Liver (tissue), 8 donors: ENCODE measurements at regions not wholly inside any gene's neighbourhood (a gene's known extent, or its start where the extent isn't known, plus 50 kb on each side); places are given as distances from the start of the nearest gene placed in this dataset.

Experiments used
- DNase-seq: peaks from one replicate; pipeline ENCODE4 v3.0.0-alpha.2; 2017; ENCODE audit warnings: low spot score
- H3K27ac ChIP-seq, 2 donors: one replicate each; pipeline ENCODE4 v1.7.0; 2013; ENCODE audit warnings: inconsistent platforms in 2 of 2, low read length in 2 of 2, control low read depth in 1 of 2, low read depth in 1 of 2, mild to moderate bottlenecking in 1 of 2
- H3K27me3 ChIP-seq, 4 donors: one replicate each; pipeline versions ENCODE4 v1.6.1 to v1.7.0; 2013; ENCODE audit warnings: low read length in 3 of 4, inconsistent platforms in 1 of 4, mild to moderate bottlenecking in 1 of 4, moderate library complexity in 1 of 4; ENCODE audit not compliant: control insufficient read depth in 4 of 4, insufficient read depth in 4 of 4
- H3K36me3 ChIP-seq, 4 donors: one replicate each; pipeline versions ENCODE4 v1.6.1 to v1.7.0; 2013; ENCODE audit warnings: low read length in 3 of 4, mild to moderate bottlenecking in 3 of 4, low read depth in 1 of 4, moderate library complexity in 1 of 4; ENCODE audit not compliant: control insufficient read depth in 4 of 4, insufficient read depth in 3 of 4
- H3K4me1 ChIP-seq, 4 donors: one replicate each; pipeline versions ENCODE4 v1.6.1 to v1.7.0; 2013; ENCODE audit warnings: low read length in 3 of 4, mild to moderate bottlenecking in 3 of 4, moderate library complexity in 1 of 4; ENCODE audit not compliant: control insufficient read depth in 4 of 4, insufficient read depth in 4 of 4
- H3K4me3 ChIP-seq, 3 donors: one replicate each; pipeline versions ENCODE4 v1.6.1 to v1.7.0; 2013; ENCODE audit warnings: low read length in 3 of 3, control low read depth in 1 of 3, low read depth in 1 of 3, mild to moderate bottlenecking in 1 of 3
- H3K9ac ChIP-seq, 2 donors: one replicate each; pipeline ENCODE4 v1.7.0; 2013; ENCODE audit warnings: low read length in 2 of 2, mild to moderate bottlenecking in 2 of 2, moderate library complexity in 2 of 2, control low read depth in 1 of 2, low read depth in 1 of 2
- H3K9me3 ChIP-seq, 4 donors: one replicate each; pipeline versions ENCODE4 v1.6.1 to v1.7.0; 2013; ENCODE audit warnings: low read length in 3 of 4; ENCODE audit not compliant: control insufficient read depth in 4 of 4
- ATF3 ChIP-seq: IDR thresholded peaks from 2 replicates; pipeline ENCODE4 v1.6.1; 2016; ENCODE audit warnings: antibody characterized with exemption
- CTCF ChIP-seq: fragments of 150-350 bp; IDR thresholded peaks from 2 replicates; pipeline ENCODE4 v1.5.1; 2017; ENCODE audit warnings: improper control_type of control experiment, low read depth, low read length; ENCODE audit not compliant: missing input control
- EGR1 ChIP-seq, 2 donors: IDR thresholded peaks; 2 replicates each; pipeline ENCODE4 v1.6.1; 2016 to 2018; ENCODE audit warnings: antibody characterized with exemption in 2 of 2, low read depth in 2 of 2
- FOXA1 ChIP-seq: IDR thresholded peaks from 2 replicates; pipeline ENCODE4 v1.6.1; 2016; ENCODE audit warnings: antibody characterized with exemption
- FOXA2 ChIP-seq: IDR thresholded peaks from 2 replicates; pipeline ENCODE4 v1.6.1; 2016; ENCODE audit warnings: antibody characterized with exemption
- GABPA ChIP-seq, 2 donors: IDR thresholded peaks in 1 of 2; conservative IDR thresholded peaks in 1 of 2; 2 replicates each; pipeline ENCODE4 v1.6.1; 2016; ENCODE audit warnings: antibody characterized with exemption in 2 of 2, mild to moderate bottlenecking in 1 of 2, moderate library complexity in 1 of 2
- HNF4A ChIP-seq, 2 donors: conservative IDR thresholded peaks; 2 replicates each; pipeline ENCODE4 v1.6.1; 2016; ENCODE audit warnings: antibody characterized with exemption in 2 of 2, mild to moderate bottlenecking in 2 of 2
- HNF4G ChIP-seq: IDR thresholded peaks from 2 replicates; pipeline ENCODE4 v1.6.1; 2016; ENCODE audit warnings: antibody characterized with exemption
- MAX ChIP-seq: IDR thresholded peaks from 2 replicates; pipeline ENCODE4 v1.6.1; 2016; ENCODE audit warnings: antibody characterized with exemption
- NR2F2 ChIP-seq: IDR thresholded peaks from 2 replicates; pipeline ENCODE4 v1.6.1; 2016; ENCODE audit warnings: antibody characterized with exemption
- RAD21 ChIP-seq, 2 donors: IDR thresholded peaks; 2 replicates each; pipeline ENCODE4 v1.6.1; 2016; ENCODE audit warnings: antibody characterized with exemption in 2 of 2, mild to moderate bottlenecking in 2 of 2
- REST ChIP-seq: IDR thresholded peaks from 2 replicates; pipeline ENCODE4 v1.6.1; 2016; ENCODE audit warnings: antibody characterized with exemption, mild to moderate bottlenecking
- SP1 ChIP-seq: IDR thresholded peaks from 2 replicates; pipeline ENCODE4 v1.6.1; 2018; ENCODE audit warnings: antibody characterized with exemption, mild to moderate bottlenecking
- TAF1 ChIP-seq: conservative IDR thresholded peaks from 2 replicates; pipeline ENCODE4 v1.6.1; 2016; ENCODE audit warnings: antibody characterized with exemption, mild to moderate bottlenecking
- YY1 ChIP-seq: IDR thresholded peaks from 2 replicates; pipeline ENCODE4 v1.6.1; 2016; ENCODE audit warnings: antibody characterized with exemption, mild to moderate bottlenecking
- ZBTB33 ChIP-seq: IDR thresholded peaks from 2 replicates; pipeline ENCODE4 v1.6.1; 2016; ENCODE audit warnings: antibody characterized with exemption
- WGBS: extraction: QIAGEN DNeasy Blood & Tissue Kit; methylation state at CpG from one replicate; pipeline ENCODE4 v1.1.7; 2013; 5-methylcytosine and 5-hydroxymethylcytosine counted together
- donor health status: healthy.
- donor health status: healthy.
- donor health status: healthy.
- donor health status: healthy.
- donor health status: healthy.

- no peak overlapping the region for H3K9ac ChIP-seq
- DNase-seq: no peak
- TF ChIP-seq SP1: no peak
- H3K9me3 ChIP-seq: peaks cover 0 to 2% (median 0%) of the 10 kb centered on the region in 4 donors
- H3K36me3 ChIP-seq: no peaks in the 10 kb centered on the region
- H3K4me1 ChIP-seq: no peaks in the 10 kb centered on the region
- H3K4me3 ChIP-seq: no peak overlapping the region
- H3K27me3 ChIP-seq: no peaks in the 10 kb centered on the region
- WGBS: 75% methylated on average over 2 of the region's 2 CpGs
- H3K27ac ChIP-seq: no peak overlapping the region
These were observed 329.9 kb upstream of the SLC7A11 start for GRCh38 chr4:138572007-138572406.

- Histone ChIP-seq H3K27me3 (no peaks in the 10 kb centered on the region), H3K27ac (no peak overlapping the region), H3K4me3 (no peak overlapping the region), H3K9me3 (no peaks in the 10 kb centered on the region), H3K36me3 (no peaks in the 10 kb centered on the region), H3K9ac (no peak overlapping the region), H3K4me1 (no peaks in the 10 kb centered on the region)
- no peak for DNase-seq
- TF ChIP-seq YY1 (no peak), ZBTB33 (no peak), FOXA1 (no peak), HNF4G (no peak), HNF4A (conservative IDR thresholded peaks at IDR 0.05) (no peak), ATF3 (no peak), NR2F2 (no peak), TAF1 (no peak), CTCF (no peak), EGR1 (IDR thresholded peaks at IDR 0.05; ENCODE audit: low read depth in 2 of 2) (no peak)
- 73% methylated on average over 3 of the region's 3 CpGs for WGBS
These were observed 325.5 kb upstream of the SLC7A11 start for GRCh38 chr4:138567696-138568095.

- H3K36me3 ChIP-seq: no peaks in the 10 kb centered on the region
- no peak overlapping the region for H3K4me3 ChIP-seq
- H3K9me3 ChIP-seq: no peaks in the 10 kb centered on the region
- H3K27ac ChIP-seq: no peak overlapping the region
- 91% methylated on average over 4 of the region's 4 CpGs for whole genome bisulfite sequencing
- DNase-seq: no peak
- no peaks in the 10 kb centered on the region for H3K4me1 ChIP-seq
- no peak overlapping the region for H3K9ac ChIP-seq
- H3K27me3 ChIP-seq: no peaks in the 10 kb centered on the region
- TF ChIP-seq RAD21 (IDR thresholded peaks at IDR 0.05) (no peak), REST (no peak), ATF3 (no peak), CTCF (no peak), GABPA (IDR thresholded peaks at IDR 0.05 in 1 of 2, conservative IDR thresholded peaks at IDR 0.05 in 1 of 2) (no peak), ZBTB33 (no peak), FOXA2 (no peak), MAX (no peak)
These were observed 323.4 kb upstream of the SLC7A11 start for GRCh38 chr4:138565576-138565975.
